Esophagus mucosa (tissue), 1 donor: ENCODE measurements at regions not wholly inside any gene's neighbourhood (a gene's known extent, or its start where the extent isn't known, plus 50 kb on each side); places are given as distances from the start of the nearest gene placed in this dataset.
A peak's percentile ranks its signal among the peaks of the same experiment; 100 is the strongest.

Experiments
- ATAC-seq: fragments of 200-7000 bp; cut with Tn5 transposase; one replicate; pipeline ENCODE4 v1.9.1; 2020
- donor health status: DM: yes; HTN: yes; CAD: no.

GRCh38 chr1:98055457-98055856 is 134.6 kb upstream of the DPYD start:
- no peak for ATAC-seq

GRCh38 chr1:98054786-98055185 is 134.0 kb upstream of the DPYD start:
- ATAC-seq, result no peak

- ATAC-seq, result no peak
These were observed 133.5 kb upstream of the DPYD start for GRCh38 chr1:98054367-98054701.

GRCh38 chr1:98053471-98054366 is 132.9 kb upstream of the DPYD start:
- peak; percentile 88 for ATAC-seq

- peak; percentile 39 for ATAC-seq
These were observed 130.3 kb upstream of the DPYD start for GRCh38 chr1:98051065-98051675.

- ATAC-seq, result no peak
These were observed 128.7 kb upstream of the DPYD start for GRCh38 chr1:98049370-98050135.

- ATAC-seq, result no peak
These were observed 128.0 kb upstream of the DPYD start for GRCh38 chr1:98048751-98049325.

GRCh38 chr1:98048244-98048643 is 127.4 kb upstream of the DPYD start:
- ATAC-seq, result peak; percentile 89

- no peak for ATAC-seq
These were observed 126.3 kb upstream of the DPYD start for GRCh38 chr1:98047171-98047570.

- ATAC-seq, result no peak
These were observed 125.2 kb upstream of the DPYD start for GRCh38 chr1:98045767-98046641.

- no peak for ATAC-seq
These were observed 124.5 kb upstream of the DPYD start for GRCh38 chr1:98045211-98045766.

- ATAC-seq, result no peak
These were observed 123.9 kb upstream of the DPYD start for GRCh38 chr1:98044766-98045165.

GRCh38 chr1:98044071-98044697 is 123.3 kb upstream of the DPYD start:
- ATAC-seq, result no peak

- ATAC-seq, result no peak
These were observed 114.8 kb upstream of the DPYD start for GRCh38 chr1:98035602-98036002.

- no peak for ATAC-seq
These were observed 113.7 kb upstream of the DPYD start for GRCh38 chr1:98034505-98034904.

- no peak for ATAC-seq
These were observed 112.1 kb upstream of the DPYD start for GRCh38 chr1:98032958-98033357.

- no peak for ATAC-seq
These were observed 110.1 kb upstream of the DPYD start for GRCh38 chr1:98030976-98031375.

- ATAC-seq, result no peak
These were observed 109.6 kb upstream of the DPYD start for GRCh38 chr1:98030483-98030882.

GRCh38 chr1:98028800-98029199 is 108.0 kb upstream of the DPYD start:
- no peak for ATAC-seq

GRCh38 chr1:98027103-98027705 is 106.4 kb upstream of the DPYD start:
- ATAC-seq, result no peak

- no peak for ATAC-seq
These were observed 105.0 kb upstream of the DPYD start for GRCh38 chr1:98025858-98026257.
